ENCODE measurements at regions not wholly inside any gene's neighbourhood (a gene's known extent, or its start where the extent isn't known, plus 50 kb on each side); places are given as distances from the start of the nearest gene placed in this dataset.

- TF ChIP-seq POLR2A (IDR thresholded peaks at IDR 0.05) (no peak), CTCF (IDR thresholded peaks at IDR 0.05) (no peak)
Observed at GRCh38 chr20:6657904-6658303, 109.6 kb upstream of the BMP2 start.

Data from vagina (tissue), 2 donors.